CD4-positive, CD25-positive, alpha-beta regulatory T cell (primary cell): ENCODE measurements at regions not wholly inside any gene's neighbourhood (a gene's known extent, or its start where the extent isn't known, plus 50 kb on each side); places are given as distances from the start of the nearest gene placed in this dataset.

Experiments
- ATAC-seq, 2 donors: fragments of 150-1000 bp; cut with Tn5 transposase; one replicate each; pipeline ENCODE4 v1.10.0; 2021; ENCODE audit warnings: low read depth in 2 of 2, moderate number of reproducible peaks in 2 of 2, moderate library complexity in 1 of 2
- DNase-seq, 3 donors: peaks; one replicate each; pipeline versions ENCODE4 v3.0.0 to v3.0.0-alpha.2; 2012 to 2022; ENCODE audit warnings: mixed read lengths in 1 of 3
- H3K27ac ChIP-seq: one replicate; pipeline ENCODE4 v1.7.0; 2013; ENCODE audit warnings: mild to moderate bottlenecking, low read length; ENCODE audit not compliant: insufficient read depth, poor library complexity, severe bottlenecking
- H3K27me3 ChIP-seq: one replicate; pipeline ENCODE4 v1.7.0; 2013; ENCODE audit warnings: low read length; ENCODE audit not compliant: control insufficient read depth, insufficient read depth
- H3K36me3 ChIP-seq: one replicate; pipeline ENCODE4 v1.7.0; 2013; ENCODE audit warnings: mild to moderate bottlenecking, low read length, moderate library complexity; ENCODE audit not compliant: control insufficient read depth, insufficient read depth
- H3K4me1 ChIP-seq: 2 replicates; pipeline ENCODE4 v1.7.0; 2013; ENCODE audit warnings: mild to moderate bottlenecking, low read length; ENCODE audit not compliant: insufficient read depth, control insufficient read depth, poor library complexity, severe bottlenecking
- H3K4me3 ChIP-seq: one replicate; pipeline ENCODE4 v1.7.0; 2013; ENCODE audit warnings: low read depth, mild to moderate bottlenecking, low read length, moderate library complexity
- H3K9me3 ChIP-seq, 2 experiments: 1 replicate in 1 of 2; 2 replicates in 1 of 2; pipeline ENCODE4 v1.7.0; 2013; ENCODE audit warnings: low read length in 2 of 2, mild to moderate bottlenecking in 1 of 2, moderate library complexity in 1 of 2; ENCODE audit not compliant: control insufficient read depth in 2 of 2
- H3K27ac Mint-ChIP-seq, 3 donors: one replicate each; pipeline ENCODE4 v1.8.0; 2020 to 2022; ENCODE audit warnings: mild to moderate bottlenecking in 3 of 3, mixed read lengths in 3 of 3, moderate library complexity in 2 of 3
- H3K27me3 Mint-ChIP-seq: one replicate; pipeline ENCODE4 v1.8.0; 2022; ENCODE audit warnings: mild to moderate bottlenecking, mixed read lengths
- H3K36me3 Mint-ChIP-seq: one replicate; pipeline ENCODE4 v1.8.0; 2020; ENCODE audit warnings: mixed read lengths
- H3K4me1 Mint-ChIP-seq, 4 donors: one replicate each; pipeline ENCODE4 v1.8.0; 2020 to 2022; ENCODE audit warnings: mixed read lengths in 4 of 4, mild to moderate bottlenecking in 1 of 4
- H3K4me3 Mint-ChIP-seq, 4 donors: one replicate each; pipeline ENCODE4 v1.8.0; 2020 to 2022; ENCODE audit warnings: mild to moderate bottlenecking in 4 of 4, mixed read lengths in 4 of 4, moderate library complexity in 3 of 4
- H3K9me3 Mint-ChIP-seq, 7 donors: one replicate each; pipeline ENCODE4 v1.8.0; 2020 to 2022; ENCODE audit warnings: mixed read lengths in 7 of 7, mild to moderate bottlenecking in 3 of 7, moderate library complexity in 2 of 7

GRCh38 chr2:225104321-225104720 is 62.1 kb upstream of the DOCK10 start:
- no peaks in the 10 kb centered on the region for H3K36me3 Mint-ChIP-seq
- H3K27ac ChIP-seq, result no peak overlapping the region
- H3K27me3 Mint-ChIP-seq, result peaks cover 17% of the 10 kb centered on the region
- H3K4me3 ChIP-seq, result no peak overlapping the region
- no peak overlapping the region for H3K4me3 Mint-ChIP-seq
- DNase-seq (no peak), ATAC-seq (no peak)
- H3K27ac Mint-ChIP-seq, result no peak overlapping the region
- peaks cover 0 to 2% (median 0%) of the 10 kb centered on the region in 7 donors for H3K9me3 Mint-ChIP-seq
- no peaks in the 10 kb centered on the region for H3K4me1 Mint-ChIP-seq
- no peaks in the 10 kb centered on the region for H3K9me3 ChIP-seq
- peaks cover 9% of the 10 kb centered on the region for H3K27me3 ChIP-seq
- H3K36me3 ChIP-seq, result no peaks in the 10 kb centered on the region
- H3K4me1 ChIP-seq, result no peaks in the 10 kb centered on the region

DNA sequence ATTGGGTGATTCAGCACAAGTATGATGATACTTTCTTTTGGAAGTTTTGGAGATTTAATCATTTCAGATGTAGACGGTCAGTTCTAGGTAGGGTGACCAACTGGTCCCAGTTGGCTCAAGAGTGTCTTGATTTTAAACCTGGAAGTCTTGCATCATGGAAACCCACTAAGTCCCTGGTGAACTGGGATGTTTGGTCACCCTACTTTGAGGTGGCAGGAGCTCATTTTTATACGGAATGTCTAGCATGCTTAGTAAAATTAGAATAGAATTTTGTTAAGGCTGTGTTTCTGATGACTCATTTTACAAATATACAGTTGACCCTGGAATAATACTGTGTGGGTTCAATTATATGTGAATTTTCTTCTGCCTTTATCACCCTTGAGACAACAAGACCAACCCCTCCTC is 61.5 kb upstream of the DOCK10 start:
- no peak overlapping the region for H3K27ac Mint-ChIP-seq
- Histone ChIP-seq H3K27me3 (peaks cover 9% of the 10 kb centered on the region), H3K9me3 (no peaks in the 10 kb centered on the region), H3K4me3 (no peak overlapping the region), H3K27ac (no peak overlapping the region), H3K36me3 (no peaks in the 10 kb centered on the region), H3K4me1 (no peaks in the 10 kb centered on the region)
- H3K4me1 Mint-ChIP-seq, result no peaks in the 10 kb centered on the region
- ATAC-seq, result no peak
- no peak overlapping the region for H3K4me3 Mint-ChIP-seq
- H3K9me3 Mint-ChIP-seq, result peaks cover 0 to 2% (median 0%) of the 10 kb centered on the region in 7 donors
- DNase-seq, result no peak
- no peaks in the 10 kb centered on the region for H3K36me3 Mint-ChIP-seq
- H3K27me3 Mint-ChIP-seq, result peaks cover 11% of the 10 kb centered on the region

GRCh38 chr2:225100856-225101294 is 58.6 kb upstream of the DOCK10 start:
- ATAC-seq, result no peak
- H3K27me3 ChIP-seq, result peaks cover 9% of the 10 kb centered on the region
- H3K4me1 Mint-ChIP-seq, result no peaks in the 10 kb centered on the region
- DNase-seq, result no peak
- H3K4me3 Mint-ChIP-seq, result no peak overlapping the region
- no peaks in the 10 kb centered on the region for H3K4me1 ChIP-seq
- peaks cover 0 to 2% (median 0%) of the 10 kb centered on the region in 7 donors for H3K9me3 Mint-ChIP-seq
- no peaks in the 10 kb centered on the region for H3K9me3 ChIP-seq
- no peak overlapping the region for H3K27ac Mint-ChIP-seq
- H3K36me3 ChIP-seq, result no peaks in the 10 kb centered on the region
- no peak overlapping the region for H3K4me3 ChIP-seq
- no peaks in the 10 kb centered on the region for H3K36me3 Mint-ChIP-seq
- H3K27me3 Mint-ChIP-seq, result peaks cover 21% of the 10 kb centered on the region
- H3K27ac ChIP-seq, result no peak overlapping the region

GRCh38 chr2:225100269-225100668 is 58.0 kb upstream of the DOCK10 start:
- H3K4me3 ChIP-seq, result no peak overlapping the region
- H3K36me3 ChIP-seq, result no peaks in the 10 kb centered on the region
- DNase-seq, result no peak
- no peaks in the 10 kb centered on the region for H3K9me3 ChIP-seq
- no peak overlapping the region for H3K27ac Mint-ChIP-seq
- H3K9me3 Mint-ChIP-seq, result peaks cover 0 to 2% (median 0%) of the 10 kb centered on the region in 7 donors
- H3K4me1 Mint-ChIP-seq, result no peaks in the 10 kb centered on the region
- no peak overlapping the region for H3K27ac ChIP-seq
- no peak overlapping the region for H3K4me3 Mint-ChIP-seq
- H3K4me1 ChIP-seq, result no peaks in the 10 kb centered on the region
- ATAC-seq, result no peak
- H3K36me3 Mint-ChIP-seq, result no peaks in the 10 kb centered on the region
- peaks cover 21% of the 10 kb centered on the region for H3K27me3 Mint-ChIP-seq
- H3K27me3 ChIP-seq, result peaks cover 5% of the 10 kb centered on the region

- Mint-ChIP-seq H3K36me3 (no peaks in the 10 kb centered on the region), H3K27ac (no peak overlapping the region), H3K27me3 (peaks cover 27% of the 10 kb centered on the region), H3K4me3 (no peak overlapping the region), H3K9me3 (peaks cover 0 to 3% (median 1%) of the 10 kb centered on the region in 7 donors), H3K4me1 (no peaks in the 10 kb centered on the region)
- Histone ChIP-seq H3K4me1 (no peaks in the 10 kb centered on the region), H3K4me3 (no peak overlapping the region), H3K27ac (no peak overlapping the region), H3K27me3 (peaks cover 14% of the 10 kb centered on the region), H3K36me3 (no peaks in the 10 kb centered on the region), H3K9me3 (no peaks in the 10 kb centered on the region)
- ATAC-seq (no peak), DNase-seq (no peak)
These were observed 54.8 kb upstream of the DOCK10 start for GRCh38 chr2:225097035-225097434.
